H1 (cell line): ENCODE measurements at regions not wholly inside any gene's neighbourhood (a gene's known extent, or its start where the extent isn't known, plus 50 kb on each side); places are given as distances from the start of the nearest gene placed in this dataset.

Experiments used
- CTCF ChIA-PET: fragments of 300-600 bp; sonication (Branson Sonifier 250); formaldehyde crosslinking; loops from one replicate; lab custom pipeline; 2021; ENCODE audit not compliant: partially characterized antibody; lab: Charles Lee
- POLR2A ChIA-PET: fragments of 300-600 bp; sonication (Branson Sonifier 250); formaldehyde crosslinking; loops from one replicate; lab custom pipeline; 2021; ENCODE audit warnings: inconsistent platforms; ENCODE audit not compliant: partially characterized antibody; lab: Charles Lee
- DNase-seq, 2 experiments: peaks; one replicate each; pipeline versions ENCODE4 v3.0.0 to v3.0.0-alpha.2; 2010 to 2022; ENCODE audit warnings: low spot score in 2 of 2, low read depth in 1 of 2, mixed read lengths in 1 of 2
- FAIRE-seq: peaks from 2 replicates; lab custom pipeline; 2011; peaks lifted over from hg19 to GRCh38; lab: Jason Lieb, UNC
- H2AFZ ChIP-seq: 2 replicates; pipeline ENCODE4 v1.8.1; 2012; ENCODE audit warnings: low read length, inconsistent platforms
- H2AK5ac ChIP-seq: 2 replicates; pipeline ENCODE4 v1.6.1; 2013; ENCODE audit warnings: low read depth, low read length
- H2BK120ac ChIP-seq: replicated peaks from 2 replicates; pipeline ENCODE3; 2013; ENCODE audit warnings: low read depth, low read length, inconsistent platforms
- H2BK12ac ChIP-seq: 2 replicates; pipeline ENCODE4 v1.6.1; 2013; ENCODE audit warnings: low read depth, low read length
- H2BK15ac ChIP-seq: 2 replicates; pipeline ENCODE4 v1.6.1; 2013; ENCODE audit warnings: low read length
- H2BK20ac ChIP-seq: 2 replicates; pipeline ENCODE4 v1.6.1; 2013; ENCODE audit warnings: low read length
- H2BK5ac ChIP-seq: 2 replicates; pipeline ENCODE4 v1.6.1; 2013; ENCODE audit warnings: low read depth, low read length
- H3K14ac ChIP-seq: 2 replicates; pipeline ENCODE4 v1.6.1; 2013; ENCODE audit warnings: inconsistent platforms; ENCODE audit not compliant: insufficient read length
- H3K18ac ChIP-seq: 2 replicates; pipeline ENCODE4 v1.6.1; 2013; ENCODE audit warnings: low read length; ENCODE audit errors: extremely low read depth
- H3K23ac ChIP-seq: 2 replicates; pipeline ENCODE4 v1.6.1; 2013; ENCODE audit warnings: inconsistent platforms; ENCODE audit not compliant: insufficient read length
- H3K23me2 ChIP-seq: 2 replicates; pipeline ENCODE4 v1.6.1; 2013; ENCODE audit warnings: low read depth, low read length
- H3K27ac ChIP-seq: 2 replicates; pipeline ENCODE4 v1.6.1; 2011; ENCODE audit warnings: low read depth, low read length, inconsistent platforms
- H3K27me3 ChIP-seq, 4 experiments: replicated peaks in 1 of 4; 1 replicate in 1 of 4; 2 replicates in 3 of 4; pipeline versions ENCODE4 v1.6.1 to v1.8.1; 2011 to 2013; ENCODE audit warnings: low read length in 3 of 4, mild to moderate bottlenecking in 3 of 4, inconsistent platforms in 2 of 4, mixed read lengths in 2 of 4, moderate library complexity in 1 of 4; ENCODE audit not compliant: control insufficient read depth in 3 of 4, insufficient read depth in 3 of 4; ENCODE audit errors: extremely low read depth in 1 of 4
- H3K36me3 ChIP-seq, 4 experiments: 2 replicates each; pipeline versions ENCODE4 v1.6.1 to v1.8.1; 2011 to 2013; ENCODE audit warnings: mild to moderate bottlenecking in 4 of 4, low read length in 3 of 4, moderate library complexity in 2 of 4, control low read depth in 1 of 4, inconsistent platforms in 1 of 4; ENCODE audit not compliant: insufficient read depth in 4 of 4, control insufficient read depth in 2 of 4
- H3K4ac ChIP-seq: replicated peaks from 2 replicates; pipeline ENCODE3; 2013; ENCODE audit warnings: low read length, low read depth, mixed read lengths, inconsistent platforms; ENCODE audit not compliant: insufficient read length
- H3K4me1 ChIP-seq, 4 experiments: replicated peaks in 1 of 4; 1 replicate in 1 of 4; 2 replicates in 3 of 4; pipeline versions ENCODE4 v1.6.1 to v1.8.1; 2011 to 2013; ENCODE audit warnings: low read length in 3 of 4, inconsistent platforms in 2 of 4, mixed read lengths in 1 of 4; ENCODE audit not compliant: insufficient read depth in 4 of 4, control insufficient read depth in 3 of 4
- H3K4me2 ChIP-seq, 2 experiments: 2 replicates each; pipeline versions ENCODE4 v1.6.1 to v1.8.1; 2011 to 2013; ENCODE audit warnings: low read depth in 2 of 2, low read length in 2 of 2, control low read depth in 1 of 2, inconsistent platforms in 1 of 2, mild to moderate bottlenecking in 1 of 2; ENCODE audit not compliant: insufficient read depth in 1 of 2
- H3K4me3 ChIP-seq, 4 experiments: fragments of 200-600, 300-600 bp in 1 of 4; sonication (generic), shearing (Covaris generic), sonication (Bioruptor Twin) in 1 of 4; 2 replicates each; pipeline versions ENCODE4 v1.5.1 to v1.8.1; 2011 to 2016; ENCODE audit warnings: low read length in 4 of 4, low read depth in 3 of 4, control low read depth in 2 of 4, inconsistent platforms in 2 of 4, mild to moderate bottlenecking in 2 of 4, mixed read lengths in 1 of 4, moderate library complexity in 1 of 4; ENCODE audit not compliant: insufficient read depth in 2 of 4; ENCODE audit errors: extremely low read depth in 1 of 4
- H3K56ac ChIP-seq: replicated peaks from 2 replicates; pipeline ENCODE3; 2013; ENCODE audit warnings: low read depth, mild to moderate bottlenecking, mixed read lengths, low read length, inconsistent platforms; ENCODE audit not compliant: insufficient read length
- H3K79me1 ChIP-seq: 2 replicates; pipeline ENCODE4 v1.6.1; 2013; ENCODE audit warnings: low read depth, low read length, control low read depth
- H3K79me2 ChIP-seq, 2 experiments: 2 replicates each; pipeline versions ENCODE4 v1.6.1 to v1.8.1; 2012 to 2013; ENCODE audit warnings: low read length in 2 of 2, mild to moderate bottlenecking in 2 of 2, inconsistent platforms in 1 of 2; ENCODE audit not compliant: insufficient read depth in 2 of 2, control insufficient read depth in 1 of 2
- H3K9ac ChIP-seq, 4 experiments: replicated peaks in 1 of 4; 1 replicate in 1 of 4; 2 replicates in 3 of 4; pipeline versions ENCODE4 v1.6.1 to v1.8.1; 2011 to 2013; ENCODE audit warnings: low read depth in 3 of 4, low read length in 3 of 4, control low read depth in 2 of 4, mild to moderate bottlenecking in 2 of 4, moderate library complexity in 2 of 4, inconsistent platforms in 1 of 4; ENCODE audit errors: extremely low read depth in 1 of 4
- H3K9me3 ChIP-seq, 2 experiments: 2 replicates each; pipeline versions ENCODE4 v1.6.1 to v1.8.1; 2012 to 2013; ENCODE audit warnings: mild to moderate bottlenecking in 2 of 2, moderate library complexity in 2 of 2, control low read depth in 1 of 2, inconsistent platforms in 1 of 2, low read depth in 1 of 2, low read length in 1 of 2, mixed read lengths in 1 of 2; ENCODE audit not compliant: insufficient read depth in 2 of 2
- H4K20me1 ChIP-seq, 2 experiments: replicated peaks in 1 of 2; 2 replicates each; pipeline versions ENCODE3 to v1.8.1; 2011 to 2013; ENCODE audit warnings: inconsistent platforms in 2 of 2, low read length in 2 of 2, mild to moderate bottlenecking in 1 of 2; ENCODE audit not compliant: insufficient read depth in 2 of 2, control insufficient read depth in 1 of 2
- H4K5ac ChIP-seq: 2 replicates; pipeline ENCODE4 v1.6.1; 2013; ENCODE audit warnings: low read length, low read depth, mixed read lengths, inconsistent platforms; ENCODE audit not compliant: insufficient read length
- H4K8ac ChIP-seq: 2 replicates; pipeline ENCODE4 v1.8.0; 2013; ENCODE audit warnings: mild to moderate bottlenecking, moderate library complexity, low read length, inconsistent platforms; ENCODE audit not compliant: insufficient read depth; ENCODE audit errors: extremely low read depth
- H4K91ac ChIP-seq: replicated peaks from 2 replicates; pipeline ENCODE3; 2013; ENCODE audit warnings: low read length, mixed read lengths, inconsistent platforms; ENCODE audit not compliant: insufficient read length
- CHD1 ChIP-seq: IDR thresholded peaks from 2 replicates; pipeline ENCODE4 v1.6.1; 2012; ENCODE audit warnings: low read depth, low read length, improper control_type of control experiment
- CTBP2 ChIP-seq: IDR thresholded peaks from 2 replicates; pipeline ENCODE4 v1.7.0; 2011; ENCODE audit warnings: borderline replicate concordance, mild to moderate bottlenecking, moderate library complexity, mixed read lengths, low read length; ENCODE audit not compliant: insufficient read depth, insufficient read length
- CTCF ChIP-seq, 3 experiments: IDR thresholded peaks; 1 replicate in 2 of 3; 2 replicates in 1 of 3; pipeline versions ENCODE4 v1.5.1 to v1.6.1; 2011; ENCODE audit warnings: low read length in 3 of 3, mild to moderate bottlenecking in 3 of 3, inconsistent platforms in 2 of 3, low read depth in 1 of 3, moderate library complexity in 1 of 3; ENCODE audit not compliant: insufficient read depth in 1 of 3; ENCODE audit errors: control extremely low read depth in 1 of 3
- FOSL1 ChIP-seq: IDR thresholded peaks from 2 replicates; pipeline ENCODE4 v1.6.1; 2011; ENCODE audit warnings: mild to moderate bottlenecking, low read depth, low read length, moderate library complexity; ENCODE audit not compliant: insufficient read depth
- HDAC6 ChIP-seq: IDR thresholded peaks from one replicate; pipeline ENCODE4 v1.7.1; 2012; ENCODE audit warnings: low read depth, mild to moderate bottlenecking, inconsistent platforms, low read length, moderate library complexity
- JUND ChIP-seq: IDR thresholded peaks from 2 replicates; pipeline ENCODE4 v1.6.1; 2011; ENCODE audit warnings: mild to moderate bottlenecking, improper control_type of control experiment, low read length
- KDM4A ChIP-seq: IDR thresholded peaks from one replicate; pipeline ENCODE4 v1.7.1; 2012; ENCODE audit warnings: low read depth, mild to moderate bottlenecking, moderate library complexity, low read length, inconsistent platforms; ENCODE audit not compliant: severe bottlenecking
- MAFK ChIP-seq: IDR thresholded peaks from 2 replicates; pipeline ENCODE4 v1.6.1; 2012; ENCODE audit warnings: low read depth, mild to moderate bottlenecking, improper control_type of control experiment, low read length
- POU5F1 ChIP-seq: IDR thresholded peaks from 2 replicates; pipeline ENCODE4 v1.6.1; 2011; ENCODE audit warnings: low read depth, mild to moderate bottlenecking, low read length, moderate library complexity
- SRF ChIP-seq: IDR thresholded peaks from 2 replicates; pipeline ENCODE4 v1.6.1; 2011; ENCODE audit warnings: mild to moderate bottlenecking, low read depth, low read length, moderate library complexity
- SUZ12 ChIP-seq: fragments of 200-600 bp; sonication (generic); IDR thresholded peaks from 2 replicates; pipeline ENCODE4 v1.6.1; 2012; ENCODE audit warnings: mild to moderate bottlenecking, inconsistent platforms, low read length, moderate library complexity, mixed read lengths
- WGBS, 2 experiments: shearing (Covaris generic) in 1 of 2; methylation state at CpG; one replicate each; pipeline versions ENCODE4 v1.1.6 to v1.1.7; 2013 to 2015; ENCODE audit warnings: low lambda C conversion rate in 2 of 2, mixed read lengths in 2 of 2, inconsistent platforms in 1 of 2, low coverage in 1 of 2, missing lambda C conversion rate in 1 of 2; ENCODE audit not compliant: insufficient replicate concordance in 2 of 2, insufficient coverage in 1 of 2, insufficient read length in 1 of 2; ENCODE audit errors: extremely low coverage in 1 of 2, missing lambda C conversion rate in 1 of 2; 5-methylcytosine and 5-hydroxymethylcytosine counted together

GRCh38 chr9:131800366-131800765 lies 60.5 kb upstream of the RAPGEF1 start:
- Histone ChIP-seq H2AK5ac (no peak overlapping the region), H4K5ac (no peak overlapping the region), H3K4me3 (no peak overlapping the region), H3K9ac (no peak overlapping the region), H3K18ac (no peak overlapping the region), H3K14ac (no peak overlapping the region), H2BK15ac (no peak overlapping the region), H2BK20ac (no peak overlapping the region), H3K27me3 (no peaks in the 10 kb centered on the region), H4K8ac (no peak overlapping the region), H3K4me1 (peaks cover 0 to 6% (median 0%) of the 10 kb centered on the region in 4 experiments; a peak in 4 of 7 replicates), H2AFZ (no peak overlapping the region), H4K91ac (no peak overlapping the region), H3K36me3 (no peaks in the 10 kb centered on the region), H3K56ac (no peak overlapping the region), H3K23ac (no peak overlapping the region), H2BK120ac (no peak overlapping the region), H3K23me2 (no peaks in the 10 kb centered on the region), H3K79me1 (no peaks in the 10 kb centered on the region), H3K4ac (no peak overlapping the region), H2BK12ac (0 out of 2 replicates have a peak overlapping the region, but pooled peaks have one; percentile 17), H4K20me1 (peaks cover 0 to 6% of the 10 kb centered on the region in 2 experiments), H2BK5ac (no peak overlapping the region), H3K4me2 (no peak overlapping the region), H3K79me2 (no peaks in the 10 kb centered on the region), H3K27ac (no peak overlapping the region), H3K9me3 (no peaks in the 10 kb centered on the region)
- FAIRE-seq: no peak
- POLR2A ChIA-PET: no interaction called here
- no peak for DNase-seq
- CTCF ChIA-PET: no interaction called here
- WGBS, 2 experiments: 81% methylated on average over 2 of the region's 2 CpGs; no CpG with 5 or more reads in 1 of the 2 experiments
- TF ChIP-seq CTBP2 (no peak), FOSL1 (no peak), JUND (no peak), MAFK (no peak), KDM4A (no peak), CTCF (IDR thresholded peaks at IDR 0.05; ENCODE audit: control extremely low read depth in 1 of 3, insufficient read depth in 1 of 3, low read depth in 1 of 3, low read length in 3 of 3) (no peak), POU5F1 (no peak), CHD1 (no peak), SUZ12 (no peak), HDAC6 (no peak), SRF (no peak)
